Retinal pigment epithelial cell (primary cell): ENCODE measurements at regions not wholly inside any gene's neighbourhood (a gene's known extent, or its start where the extent isn't known, plus 50 kb on each side); places are given as distances from the start of the nearest gene placed in this dataset.

Experiments
- DNase-seq: peaks from one replicate; pipeline ENCODE4 v3.0.0-alpha.2; 2010; ENCODE audit warnings: low read depth
- H3K4me3 ChIP-seq: 2 replicates; pipeline ENCODE4 v1.5.1; 2011; ENCODE audit warnings: mild to moderate bottlenecking, low read length, control low read depth, moderate library complexity
- TF ChIP-seq, protein P1 (sequence below): conservative IDR thresholded peaks from 2 replicates; pipeline ENCODE4 v1.5.1; 2011; ENCODE audit warnings: low read depth, low read length, control low read depth, inconsistent platforms

DNA sequence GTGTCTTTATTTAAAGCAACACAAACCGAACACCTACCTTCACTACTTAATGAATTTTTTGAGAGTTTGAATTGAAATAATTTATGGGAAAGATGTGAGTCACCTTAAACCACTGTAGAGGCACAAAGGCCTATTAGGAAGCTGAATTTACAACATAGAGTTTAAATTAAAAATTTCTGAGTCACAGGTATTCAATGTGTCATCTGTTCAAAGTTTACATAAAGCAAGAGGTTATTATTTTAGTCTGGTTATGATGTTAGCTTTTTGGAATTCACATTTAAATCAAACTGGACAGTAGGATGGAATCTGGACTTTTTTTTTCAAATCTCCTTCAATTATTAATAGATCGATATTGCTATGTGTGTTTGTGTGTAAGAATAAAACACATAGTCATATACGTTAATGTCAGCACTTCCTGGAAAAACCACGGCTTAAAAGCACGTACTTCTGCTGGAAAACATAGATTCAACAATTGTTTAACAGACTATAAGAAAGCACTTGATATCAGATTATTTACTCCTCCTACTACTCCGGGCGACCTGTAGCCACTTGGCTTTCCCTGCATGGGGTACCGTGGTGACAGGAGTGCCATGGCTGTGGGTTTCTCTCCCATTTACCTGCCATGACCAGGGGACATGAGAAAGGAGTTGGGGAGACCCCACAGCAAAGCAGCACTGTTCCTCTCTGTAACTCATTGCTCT lies 638.6 kb downstream of the SEMA5A start:
- TF ChIP-seq, protein P1, sequence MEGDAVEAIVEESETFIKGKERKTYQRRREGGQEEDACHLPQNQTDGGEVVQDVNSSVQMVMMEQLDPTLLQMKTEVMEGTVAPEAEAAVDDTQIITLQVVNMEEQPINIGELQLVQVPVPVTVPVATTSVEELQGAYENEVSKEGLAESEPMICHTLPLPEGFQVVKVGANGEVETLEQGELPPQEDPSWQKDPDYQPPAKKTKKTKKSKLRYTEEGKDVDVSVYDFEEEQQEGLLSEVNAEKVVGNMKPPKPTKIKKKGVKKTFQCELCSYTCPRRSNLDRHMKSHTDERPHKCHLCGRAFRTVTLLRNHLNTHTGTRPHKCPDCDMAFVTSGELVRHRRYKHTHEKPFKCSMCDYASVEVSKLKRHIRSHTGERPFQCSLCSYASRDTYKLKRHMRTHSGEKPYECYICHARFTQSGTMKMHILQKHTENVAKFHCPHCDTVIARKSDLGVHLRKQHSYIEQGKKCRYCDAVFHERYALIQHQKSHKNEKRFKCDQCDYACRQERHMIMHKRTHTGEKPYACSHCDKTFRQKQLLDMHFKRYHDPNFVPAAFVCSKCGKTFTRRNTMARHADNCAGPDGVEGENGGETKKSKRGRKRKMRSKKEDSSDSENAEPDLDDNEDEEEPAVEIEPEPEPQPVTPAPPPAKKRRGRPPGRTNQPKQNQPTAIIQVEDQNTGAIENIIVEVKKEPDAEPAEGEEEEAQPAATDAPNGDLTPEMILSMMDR: no peak
- no peak overlapping the region for H3K4me3 ChIP-seq
- DNase-seq: no peak

DNA sequence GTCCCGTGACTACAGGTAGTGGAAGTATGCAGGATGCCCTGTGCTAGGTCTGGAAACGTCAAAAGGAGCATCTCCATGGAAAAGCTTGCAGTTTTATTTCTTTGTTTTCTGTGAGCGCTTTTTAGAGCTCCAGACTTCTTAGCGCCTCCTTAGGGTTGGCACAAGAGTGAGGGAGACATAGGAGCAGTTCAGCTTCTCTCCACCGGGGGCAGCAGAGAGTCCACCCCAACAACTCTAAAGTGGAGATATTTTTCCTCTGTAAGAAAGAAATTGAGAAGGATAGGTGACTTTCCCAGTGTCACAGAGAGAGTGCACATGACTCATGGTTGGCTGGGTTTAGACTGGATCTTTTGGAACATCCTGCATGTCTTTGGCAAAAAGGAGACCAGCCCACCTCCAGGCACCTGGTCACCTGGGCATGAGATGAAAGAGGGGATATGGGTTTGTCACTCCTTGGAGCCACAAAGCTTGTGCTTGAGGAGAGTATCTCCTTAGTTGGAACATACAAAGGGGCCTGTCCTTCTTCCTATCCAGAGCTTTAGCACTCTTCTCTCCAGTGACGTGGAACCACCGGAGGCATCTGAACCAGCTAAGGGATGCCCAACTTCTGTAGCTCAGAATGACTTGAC lies 637.7 kb downstream of the SEMA5A start:
- H3K4me3 ChIP-seq: no peak overlapping the region
- DNase-seq: no peak
- TF ChIP-seq, protein P1: peak; percentile 89

DNA sequence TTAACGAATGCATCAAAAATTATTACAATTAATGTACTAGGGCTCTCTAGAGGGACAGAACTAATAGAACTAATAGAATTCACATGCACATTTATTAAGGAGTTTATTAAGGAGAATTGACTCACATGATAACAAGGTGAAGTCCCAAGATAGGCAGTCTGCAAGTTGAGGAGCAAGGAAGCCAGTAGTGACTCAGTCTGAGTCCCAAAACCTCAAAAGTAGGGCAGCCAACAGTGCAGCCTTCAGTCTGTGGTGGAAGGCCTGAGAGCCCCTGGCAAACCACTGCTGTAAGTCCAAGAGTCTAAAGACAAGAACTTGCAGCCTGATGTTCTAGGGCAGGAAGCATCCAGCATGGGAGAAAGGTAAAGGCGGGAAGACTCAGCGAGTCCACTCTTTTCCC lies 633.8 kb downstream of the SEMA5A start:
- TF ChIP-seq, protein P1: no peak
- H3K4me3 ChIP-seq: no peak overlapping the region
- DNase-seq: no peak

DNA sequence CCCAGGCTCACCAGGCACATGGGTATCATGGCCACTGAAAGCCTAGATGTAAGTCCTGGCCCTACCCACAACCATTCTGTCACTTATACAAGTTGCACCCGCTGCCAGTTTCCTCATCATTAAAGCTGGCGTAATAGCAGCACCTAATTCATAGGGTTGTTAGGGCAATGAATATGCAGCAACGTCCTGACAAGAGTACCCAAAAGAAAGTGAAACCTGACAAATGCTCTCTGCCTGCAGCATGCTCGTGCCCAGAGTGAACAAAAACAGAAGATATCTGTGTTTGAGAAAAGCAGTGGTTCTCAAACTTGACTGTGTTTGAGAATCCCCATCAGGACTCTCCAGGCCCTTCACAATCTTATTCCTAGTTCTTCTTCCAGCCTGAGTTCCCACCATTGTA lies 632.4 kb downstream of the SEMA5A start:
- DNase-seq: no peak
- TF ChIP-seq, protein P1: no peak
- H3K4me3 ChIP-seq: no peak overlapping the region

DNA sequence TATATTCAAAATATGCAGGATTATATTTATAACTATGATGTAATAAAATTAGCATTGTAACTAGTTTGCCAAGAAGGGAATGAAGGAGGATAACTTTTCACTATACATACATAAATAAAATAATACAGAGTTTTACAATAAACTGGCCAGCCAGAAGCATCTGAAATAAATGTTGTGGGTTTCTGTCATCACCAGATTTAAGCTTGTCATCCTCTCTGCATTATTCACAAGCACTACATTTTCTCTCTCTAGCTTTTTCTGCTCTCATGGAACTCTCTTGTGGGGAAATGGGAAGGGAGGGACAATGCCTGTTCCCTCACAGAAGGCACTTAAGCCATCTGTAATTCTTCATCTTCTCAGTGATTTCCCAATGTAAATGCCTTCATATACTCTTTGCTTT lies 626.8 kb downstream of the SEMA5A start:
- DNase-seq: no peak
- no peak overlapping the region for H3K4me3 ChIP-seq
- TF ChIP-seq, protein P1: no peak

DNA sequence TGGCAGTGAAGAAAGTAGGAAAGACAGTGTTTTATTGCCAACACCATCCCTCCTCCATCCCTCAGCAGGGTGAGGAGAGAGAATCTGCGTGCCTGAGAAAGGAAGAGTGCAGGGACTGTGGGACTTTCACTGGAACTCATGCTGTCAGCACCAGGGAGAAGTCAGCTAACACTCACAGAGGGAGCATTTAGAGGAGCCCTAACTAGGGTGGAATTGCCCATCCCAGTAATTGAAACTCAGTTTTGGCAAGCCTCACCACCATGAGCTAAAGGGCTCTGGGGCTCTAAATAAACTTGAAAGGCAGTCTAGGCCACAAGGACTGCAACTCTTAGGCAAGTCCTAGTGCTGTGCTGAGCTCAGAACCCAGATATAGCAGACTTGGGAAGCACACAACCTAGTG lies 622.3 kb downstream of the SEMA5A start:
- no peak for DNase-seq
- no peak overlapping the region for H3K4me3 ChIP-seq
- TF ChIP-seq, protein P1: no peak
